ENCODE measurements at regions not wholly inside any gene's neighbourhood (a gene's known extent, or its start where the extent isn't known, plus 50 kb on each side); places are given as distances from the start of the nearest gene placed in this dataset.

DNA sequence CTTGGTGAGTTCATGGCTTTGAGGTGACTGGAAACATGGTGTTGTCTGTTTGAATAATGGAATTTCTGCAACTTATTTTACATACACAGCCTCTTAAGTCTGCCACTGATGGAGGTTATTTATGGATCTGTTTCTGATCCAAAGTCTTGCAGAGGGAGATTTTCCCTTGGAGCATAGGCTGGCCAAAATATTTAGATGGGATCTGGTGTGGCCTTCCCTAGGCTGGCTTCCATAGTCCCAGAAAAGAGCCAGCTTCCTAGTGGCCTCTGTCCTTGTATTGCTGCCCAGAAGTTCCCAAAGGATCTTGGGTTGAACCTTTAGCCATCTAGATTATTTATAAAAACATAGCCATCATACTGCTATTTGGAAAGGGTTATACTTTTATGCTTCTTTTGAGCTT lies 491.1 kb upstream of the RGS6 start:
- DNase-seq (ENCODE audit: low spot score) (no peak), ATAC-seq (ENCODE audit: low FRiP score) (no peak)
- TF ChIP-seq, protein P1, sequence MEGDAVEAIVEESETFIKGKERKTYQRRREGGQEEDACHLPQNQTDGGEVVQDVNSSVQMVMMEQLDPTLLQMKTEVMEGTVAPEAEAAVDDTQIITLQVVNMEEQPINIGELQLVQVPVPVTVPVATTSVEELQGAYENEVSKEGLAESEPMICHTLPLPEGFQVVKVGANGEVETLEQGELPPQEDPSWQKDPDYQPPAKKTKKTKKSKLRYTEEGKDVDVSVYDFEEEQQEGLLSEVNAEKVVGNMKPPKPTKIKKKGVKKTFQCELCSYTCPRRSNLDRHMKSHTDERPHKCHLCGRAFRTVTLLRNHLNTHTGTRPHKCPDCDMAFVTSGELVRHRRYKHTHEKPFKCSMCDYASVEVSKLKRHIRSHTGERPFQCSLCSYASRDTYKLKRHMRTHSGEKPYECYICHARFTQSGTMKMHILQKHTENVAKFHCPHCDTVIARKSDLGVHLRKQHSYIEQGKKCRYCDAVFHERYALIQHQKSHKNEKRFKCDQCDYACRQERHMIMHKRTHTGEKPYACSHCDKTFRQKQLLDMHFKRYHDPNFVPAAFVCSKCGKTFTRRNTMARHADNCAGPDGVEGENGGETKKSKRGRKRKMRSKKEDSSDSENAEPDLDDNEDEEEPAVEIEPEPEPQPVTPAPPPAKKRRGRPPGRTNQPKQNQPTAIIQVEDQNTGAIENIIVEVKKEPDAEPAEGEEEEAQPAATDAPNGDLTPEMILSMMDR (IDR thresholded peaks at IDR 0.05): no peak

GRCh38 chr14:71444030-71444822 lies 488.0 kb upstream of the RGS6 start:
- ATAC-seq (ENCODE audit: low FRiP score): no peak
- TF ChIP-seq, protein P1 (IDR thresholded peaks at IDR 0.05): no peak
- no peak for DNase-seq (ENCODE audit: low spot score)

- TF ChIP-seq, protein P1 (IDR thresholded peaks at IDR 0.05): no peak
- ATAC-seq (ENCODE audit: low FRiP score): no peak
- DNase-seq (ENCODE audit: low spot score): no peak
Observed at GRCh38 chr14:71448431-71449315, 483.6 kb upstream of the RGS6 start.

GRCh38 chr14:71449316-71450055 lies 482.7 kb upstream of the RGS6 start:
- TF ChIP-seq, protein P1 (IDR thresholded peaks at IDR 0.05): no peak
- DNase-seq (ENCODE audit: low spot score) (no peak), ATAC-seq (ENCODE audit: low FRiP score) (no peak)

DNA sequence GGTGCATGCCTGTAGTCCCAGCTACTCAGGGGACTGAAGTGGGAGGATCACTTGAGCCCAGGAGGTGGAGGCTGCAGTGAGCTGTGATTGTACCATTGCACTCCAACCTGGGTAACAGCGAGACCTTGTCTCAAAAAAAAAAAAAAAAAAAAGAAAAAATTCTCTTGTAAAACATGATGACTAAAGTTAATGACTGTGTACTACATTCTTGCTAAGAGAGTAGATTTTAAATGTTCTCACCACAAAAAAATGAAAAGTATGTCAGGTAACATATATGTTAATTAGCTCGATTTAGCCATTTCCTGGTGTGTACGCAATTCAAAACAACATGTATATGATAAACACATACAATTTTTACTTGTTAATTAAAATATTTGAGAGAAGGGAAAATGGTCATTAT lies 480.7 kb upstream of the RGS6 start:
- DNase-seq (ENCODE audit: low spot score) (no peak), ATAC-seq (ENCODE audit: low FRiP score) (no peak)
- TF ChIP-seq, protein P1 (IDR thresholded peaks at IDR 0.05): no peak

DNA sequence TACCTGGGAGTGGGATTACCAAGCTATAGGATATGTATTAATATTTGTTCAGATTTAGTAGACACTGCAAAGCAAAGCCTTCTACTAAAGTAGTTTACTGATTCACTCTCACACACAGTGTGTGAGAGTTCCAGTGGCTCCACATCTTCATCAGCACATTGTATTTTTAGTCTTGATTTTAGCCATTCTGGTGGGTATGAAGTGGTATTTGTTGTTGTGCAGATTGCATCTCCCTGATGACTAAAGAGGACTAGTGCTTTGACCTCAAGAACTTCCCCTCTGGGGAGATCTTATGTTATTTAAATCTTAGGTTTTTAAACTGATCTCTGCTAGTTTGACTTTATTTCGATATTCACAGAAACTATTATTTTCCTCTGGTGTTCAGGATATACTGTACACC lies 479.7 kb upstream of the RGS6 start:
- no peak for ATAC-seq (ENCODE audit: low FRiP score)
- TF ChIP-seq, protein P1 (IDR thresholded peaks at IDR 0.05): no peak
- no peak for DNase-seq (ENCODE audit: low spot score)
